ENCODE measurements at regions not wholly inside any gene's neighbourhood (a gene's known extent, or its start where the extent isn't known, plus 50 kb on each side); places are given as distances from the start of the nearest gene placed in this dataset.

GRCh38 chr1:82494117-82494516, 693.4 kb downstream of the ADGRL2 start:
- H3K4me3 ChIP-seq (ENCODE audit: low read depth, low read length): no peak overlapping the region
- DNase-seq (ENCODE audit: low read depth): no peak
- TF ChIP-seq MAX (IDR thresholded peaks at IDR 0.05; ENCODE audit: low read depth, low read length): no peak
- TF ChIP-seq CTCF (IDR thresholded peaks at IDR 0.05; ENCODE audit: low read depth, low read length): no peak
- no peak for TF ChIP-seq MYC (IDR thresholded peaks at IDR 0.05; ENCODE audit: low read depth, low read length)
- no peak for TF ChIP-seq POLR2A (IDR thresholded peaks at IDR 0.05; ENCODE audit: extremely low read depth, insufficient read length)

GRCh38 chr1:82492159-82492558, 691.4 kb downstream of the ADGRL2 start:
- no peak for DNase-seq (ENCODE audit: low read depth)
- H3K4me3 ChIP-seq (ENCODE audit: low read depth, low read length): no peak overlapping the region
- TF ChIP-seq MYC (IDR thresholded peaks at IDR 0.05; ENCODE audit: low read depth, low read length): no peak
- no peak for TF ChIP-seq MAX (IDR thresholded peaks at IDR 0.05; ENCODE audit: low read depth, low read length)
- no peak for TF ChIP-seq POLR2A (IDR thresholded peaks at IDR 0.05; ENCODE audit: extremely low read depth, insufficient read length)

GRCh38 chr1:82491301-82492048, 690.7 kb downstream of the ADGRL2 start:
- no peak for DNase-seq (ENCODE audit: low read depth)
- TF ChIP-seq POLR2A (IDR thresholded peaks at IDR 0.05; ENCODE audit: extremely low read depth, insufficient read length) (no peak), CTCF (IDR thresholded peaks at IDR 0.05; ENCODE audit: low read depth, low read length) (no peak), MYC (IDR thresholded peaks at IDR 0.05; ENCODE audit: low read depth, low read length) (no peak), MAX (IDR thresholded peaks at IDR 0.05; ENCODE audit: low read depth, low read length) (no peak)
- H3K4me3 ChIP-seq (ENCODE audit: low read depth, low read length): no peak overlapping the region

- DNase-seq (ENCODE audit: low read depth): no peak
- no peak overlapping the region for H3K4me3 ChIP-seq (ENCODE audit: low read depth, low read length)
- TF ChIP-seq MYC (IDR thresholded peaks at IDR 0.05; ENCODE audit: low read depth, low read length) (no peak), MAX (IDR thresholded peaks at IDR 0.05; ENCODE audit: low read depth, low read length) (no peak), CTCF (IDR thresholded peaks at IDR 0.05; ENCODE audit: low read depth, low read length) (no peak), POLR2A (IDR thresholded peaks at IDR 0.05; ENCODE audit: extremely low read depth, insufficient read length) (no peak)
These were observed 687.0 kb downstream of the ADGRL2 start for GRCh38 chr1:82487778-82488177.

- no peak for DNase-seq (ENCODE audit: low read depth)
- H3K4me3 ChIP-seq (ENCODE audit: low read depth, low read length): no peak overlapping the region
- no peak for TF ChIP-seq MAX (IDR thresholded peaks at IDR 0.05; ENCODE audit: low read depth, low read length)
- no peak for TF ChIP-seq CTCF (IDR thresholded peaks at IDR 0.05; ENCODE audit: low read depth, low read length)
- no peak for TF ChIP-seq POLR2A (IDR thresholded peaks at IDR 0.05; ENCODE audit: extremely low read depth, insufficient read length)
- TF ChIP-seq MYC (IDR thresholded peaks at IDR 0.05; ENCODE audit: low read depth, low read length): no peak
These were observed 686.2 kb downstream of the ADGRL2 start for GRCh38 chr1:82486969-82487368.

GRCh38 chr1:82486468-82486867, 685.7 kb downstream of the ADGRL2 start:
- no peak for DNase-seq (ENCODE audit: low read depth)
- H3K4me3 ChIP-seq (ENCODE audit: low read depth, low read length): no peak overlapping the region
- no peak for TF ChIP-seq MYC (IDR thresholded peaks at IDR 0.05; ENCODE audit: low read depth, low read length)

All from NB4 (cell line).